ENCODE measurements at regions not wholly inside any gene's neighbourhood (a gene's known extent, or its start where the extent isn't known, plus 50 kb on each side); places are given as distances from the start of the nearest gene placed in this dataset.

GRCh38 chr9:13778631-13779030 is 499.1 kb upstream of the MPDZ start:
- TF ChIP-seq ZNF423 (tag by site-specific recombination; IDR thresholded peaks at IDR 0.05) = no peak
- no peak for TF ChIP-seq ZNF571 (tag by site-specific recombination; IDR thresholded peaks at IDR 0.05)
- TF ChIP-seq ZNF175 (tag by site-specific recombination; IDR thresholded peaks at IDR 0.05) = no peak
- TF ChIP-seq CTCF (tag by site-specific recombination; IDR thresholded peaks at IDR 0.05) = no peak
- TF ChIP-seq KLF10 (tag by site-specific recombination; IDR thresholded peaks at IDR 0.05) = no peak
- no peak for TF ChIP-seq GLIS2 (tag by site-specific recombination; IDR thresholded peaks at IDR 0.05)
- no peak for TF ChIP-seq ZBTB7A (tag by site-specific recombination; IDR thresholded peaks at IDR 0.05; ENCODE audit: low read depth)

Data from HEK293 (cell line).